ENCODE measurements at regions not wholly inside any gene's neighbourhood (a gene's known extent, or its start where the extent isn't known, plus 50 kb on each side); places are given as distances from the start of the nearest gene placed in this dataset.

DNA sequence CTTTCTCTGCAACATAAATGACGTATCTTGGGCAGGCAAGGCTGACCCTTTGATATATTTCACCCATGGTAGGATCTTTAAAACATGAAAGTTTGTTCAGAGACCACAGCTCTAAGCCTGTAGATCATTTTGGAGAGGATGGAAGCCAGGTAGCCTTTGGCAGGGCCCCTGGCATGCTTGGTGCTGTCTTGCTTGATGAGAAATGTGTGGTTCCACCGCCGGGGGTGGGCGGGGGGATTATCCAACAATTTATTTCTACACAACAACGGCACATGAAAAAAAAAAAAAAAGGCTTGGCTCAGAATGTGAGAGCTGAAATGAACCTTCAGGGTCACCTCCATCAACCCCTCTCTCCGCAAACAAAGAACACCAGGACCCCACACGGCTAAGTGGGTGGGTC is 112.9 kb upstream of the MBNL2 start:
- H3K27ac ChIP-seq (ENCODE audit: insufficient read depth, low read length), result no peak overlapping the region
- H3K4me2 ChIP-seq (ENCODE audit: extremely low read depth, insufficient read depth, low read length), result no peak overlapping the region

DNA sequence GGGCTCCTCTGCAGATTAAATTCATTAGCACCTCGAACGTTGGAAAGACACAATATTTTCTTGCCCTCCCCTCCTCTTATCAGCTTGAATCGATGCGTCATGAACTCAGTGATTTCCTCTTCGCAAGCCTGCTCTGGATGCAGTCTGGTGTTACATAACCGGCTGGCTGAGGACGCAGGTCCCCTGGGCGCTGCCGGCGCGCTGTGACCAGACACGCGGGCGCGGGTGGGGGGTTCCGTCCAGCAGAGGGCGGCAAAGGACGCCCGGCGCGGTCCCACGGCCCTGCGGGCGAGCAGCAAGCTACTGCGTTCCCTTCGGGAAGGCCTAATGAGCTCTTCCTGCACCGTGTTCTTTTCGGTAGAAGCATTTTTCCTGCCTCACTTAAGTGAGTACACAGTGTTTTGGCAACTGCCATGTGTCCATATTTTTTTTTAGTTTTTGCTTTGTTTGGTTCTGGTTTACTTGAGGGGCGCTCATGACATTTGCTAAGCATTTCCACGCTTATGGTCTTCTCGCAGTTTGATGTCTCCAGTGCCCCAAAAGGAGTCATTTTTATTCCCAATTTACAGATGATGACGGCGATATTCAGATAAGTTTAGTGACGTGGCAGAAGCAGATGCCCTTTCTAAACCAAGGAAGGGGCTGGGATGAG is 112.2 kb upstream of the MBNL2 start:
- Histone ChIP-seq H3K4me2 (ENCODE audit: extremely low read depth, insufficient read depth, low read length) (no peak overlapping the region), H3K4me3 (replicated peaks in 1 of 4; ENCODE audit: control extremely low read depth in 1 of 4, insufficient read depth in 1 of 4, low read depth in 3 of 4, low read length in 4 of 4) (peak overlapping the region in 1 of 4 experiments; percentile 1), H3K36me3 (ENCODE audit: control insufficient read depth, insufficient read depth, low read length) (no peaks in the 10 kb centered on the region), H3K27ac (ENCODE audit: insufficient read depth, low read length) (no peak overlapping the region), H3K9ac (ENCODE audit: insufficient read depth, low read length) (no peak overlapping the region), H4K20me1 (ENCODE audit: control insufficient read depth, extremely low read depth, insufficient read depth, low read length) (no peaks in the 10 kb centered on the region), H3K79me2 (ENCODE audit: control insufficient read depth, insufficient read depth, low read length) (no peaks in the 10 kb centered on the region), H2AFZ (ENCODE audit: low read length) (no peak overlapping the region), H3K27me3 (ENCODE audit: control insufficient read depth, insufficient read depth, low read length) (no peaks in the 10 kb centered on the region), H3K9me3 (ENCODE audit: control insufficient read depth, insufficient read depth, low read depth, low read length) (no peaks in the 10 kb centered on the region), H3K4me1 (ENCODE audit: control insufficient read depth, extremely low read depth, insufficient read depth, low read length) (peaks cover 4% of the 10 kb centered on the region)
- DNase-seq (ENCODE audit: low read depth in 2 of 2), result peak; percentile 79 to 90
- TF ChIP-seq EZH2 (IDR thresholded peaks at IDR 0.05; ENCODE audit: low read length, missing control alignments), result no peak
- TF ChIP-seq, protein P1, sequence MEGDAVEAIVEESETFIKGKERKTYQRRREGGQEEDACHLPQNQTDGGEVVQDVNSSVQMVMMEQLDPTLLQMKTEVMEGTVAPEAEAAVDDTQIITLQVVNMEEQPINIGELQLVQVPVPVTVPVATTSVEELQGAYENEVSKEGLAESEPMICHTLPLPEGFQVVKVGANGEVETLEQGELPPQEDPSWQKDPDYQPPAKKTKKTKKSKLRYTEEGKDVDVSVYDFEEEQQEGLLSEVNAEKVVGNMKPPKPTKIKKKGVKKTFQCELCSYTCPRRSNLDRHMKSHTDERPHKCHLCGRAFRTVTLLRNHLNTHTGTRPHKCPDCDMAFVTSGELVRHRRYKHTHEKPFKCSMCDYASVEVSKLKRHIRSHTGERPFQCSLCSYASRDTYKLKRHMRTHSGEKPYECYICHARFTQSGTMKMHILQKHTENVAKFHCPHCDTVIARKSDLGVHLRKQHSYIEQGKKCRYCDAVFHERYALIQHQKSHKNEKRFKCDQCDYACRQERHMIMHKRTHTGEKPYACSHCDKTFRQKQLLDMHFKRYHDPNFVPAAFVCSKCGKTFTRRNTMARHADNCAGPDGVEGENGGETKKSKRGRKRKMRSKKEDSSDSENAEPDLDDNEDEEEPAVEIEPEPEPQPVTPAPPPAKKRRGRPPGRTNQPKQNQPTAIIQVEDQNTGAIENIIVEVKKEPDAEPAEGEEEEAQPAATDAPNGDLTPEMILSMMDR (conservative IDR thresholded peaks at IDR 0.05 in 1 of 2, IDR thresholded peaks at IDR 0.05 in 1 of 2; ENCODE audit: low read depth in 1 of 2, low read length in 2 of 2), result peak; percentile 78 to 81

More for the DNA sequence above, 112.9 kb upstream of the MBNL2 start:
- H3K4me1 ChIP-seq (ENCODE audit: control insufficient read depth, extremely low read depth, insufficient read depth, low read length), result peaks cover 2% of the 10 kb centered on the region
- no peak overlapping the region for H3K4me3 ChIP-seq (replicated peaks in 1 of 4; ENCODE audit: control extremely low read depth in 1 of 4, insufficient read depth in 1 of 4, low read depth in 3 of 4, low read length in 4 of 4)
- no peak for TF ChIP-seq EZH2 (IDR thresholded peaks at IDR 0.05; ENCODE audit: low read length, missing control alignments)
- TF ChIP-seq, protein P1 (conservative IDR thresholded peaks at IDR 0.05 in 1 of 2, IDR thresholded peaks at IDR 0.05 in 1 of 2; ENCODE audit: low read depth in 1 of 2, low read length in 2 of 2), result no peak
- H3K27me3 ChIP-seq (ENCODE audit: control insufficient read depth, insufficient read depth, low read length), result no peaks in the 10 kb centered on the region
- H3K9me3 ChIP-seq (ENCODE audit: control insufficient read depth, insufficient read depth, low read depth, low read length), result no peaks in the 10 kb centered on the region
- no peaks in the 10 kb centered on the region for H3K79me2 ChIP-seq (ENCODE audit: control insufficient read depth, insufficient read depth, low read length)
- H2AFZ ChIP-seq (ENCODE audit: low read length), result no peak overlapping the region
- DNase-seq (ENCODE audit: low read depth in 2 of 2), result no peak
- H3K9ac ChIP-seq (ENCODE audit: insufficient read depth, low read length), result no peak overlapping the region
- no peaks in the 10 kb centered on the region for H3K36me3 ChIP-seq (ENCODE audit: control insufficient read depth, insufficient read depth, low read length)
- H4K20me1 ChIP-seq (ENCODE audit: control insufficient read depth, extremely low read depth, insufficient read depth, low read length), result no peaks in the 10 kb centered on the region

DNA sequence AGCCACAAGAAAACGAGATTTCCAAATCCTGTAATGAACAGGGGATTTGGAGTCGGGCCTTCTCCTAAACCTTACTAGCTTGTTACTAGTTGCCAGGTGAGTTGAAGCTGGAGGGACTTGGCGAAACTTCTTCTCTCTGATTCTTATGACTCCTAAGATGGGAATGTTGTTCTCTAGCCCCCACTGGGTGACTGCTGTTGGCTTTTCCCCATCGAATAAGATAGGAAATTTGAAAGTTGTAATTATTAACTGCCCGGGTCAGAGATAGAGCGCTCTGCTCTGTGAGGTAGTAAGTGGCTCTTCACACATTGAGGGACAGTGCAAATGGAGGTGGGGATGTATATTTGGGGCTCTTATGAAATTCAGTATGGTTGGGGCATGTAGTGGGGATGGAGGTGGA is 111.2 kb upstream of the MBNL2 start:
- H3K79me2 ChIP-seq (ENCODE audit: control insufficient read depth, insufficient read depth, low read length), result no peaks in the 10 kb centered on the region
- H2AFZ ChIP-seq (ENCODE audit: low read length), result no peak overlapping the region
- H3K27ac ChIP-seq (ENCODE audit: insufficient read depth, low read length), result no peak overlapping the region
- no peaks in the 10 kb centered on the region for H4K20me1 ChIP-seq (ENCODE audit: control insufficient read depth, extremely low read depth, insufficient read depth, low read length)
- peaks cover 6% of the 10 kb centered on the region for H3K4me1 ChIP-seq (ENCODE audit: control insufficient read depth, extremely low read depth, insufficient read depth, low read length)
- no peaks in the 10 kb centered on the region for H3K27me3 ChIP-seq (ENCODE audit: control insufficient read depth, insufficient read depth, low read length)
- H3K9ac ChIP-seq (ENCODE audit: insufficient read depth, low read length), result no peak overlapping the region
- no peaks in the 10 kb centered on the region for H3K36me3 ChIP-seq (ENCODE audit: control insufficient read depth, insufficient read depth, low read length)
- no peak overlapping the region for H3K4me2 ChIP-seq (ENCODE audit: extremely low read depth, insufficient read depth, low read length)
- no peak overlapping the region for H3K4me3 ChIP-seq (replicated peaks in 1 of 4; ENCODE audit: control extremely low read depth in 1 of 4, insufficient read depth in 1 of 4, low read depth in 3 of 4, low read length in 4 of 4)
- no peak for DNase-seq (ENCODE audit: low read depth in 2 of 2)
- TF ChIP-seq, protein P1 (conservative IDR thresholded peaks at IDR 0.05 in 1 of 2, IDR thresholded peaks at IDR 0.05 in 1 of 2; ENCODE audit: low read depth in 1 of 2, low read length in 2 of 2), result no peak
- TF ChIP-seq EZH2 (IDR thresholded peaks at IDR 0.05; ENCODE audit: low read length, missing control alignments), result no peak
- no peaks in the 10 kb centered on the region for H3K9me3 ChIP-seq (ENCODE audit: control insufficient read depth, insufficient read depth, low read depth, low read length)

Measured in fibroblast of lung (primary cell).